ENCODE measurements at regions not wholly inside any gene's neighbourhood (a gene's known extent, or its start where the extent isn't known, plus 50 kb on each side); places are given as distances from the start of the nearest gene placed in this dataset.

- CTCF ChIA-PET: no interaction called here
- H3K4me1 Mint-ChIP-seq (ENCODE audit: low read depth): no peaks in the 10 kb centered on the region
- DNase-seq: no peak
- no peak overlapping the region for H3K4me3 Mint-ChIP-seq
- H3K9me3 Mint-ChIP-seq: no peaks in the 10 kb centered on the region
- no peaks in the 10 kb centered on the region for H3K27me3 Mint-ChIP-seq
- no peaks in the 10 kb centered on the region for H3K36me3 Mint-ChIP-seq
- intact Hi-C loops (cut with micrococcal nuclease): no loop called here
- POLR2A ChIA-PET: no interaction called here
- H3K27ac Mint-ChIP-seq: no peak overlapping the region
Observed at GRCh38 chr12:131369094-131369845, 341.6 kb upstream of the SFSWAP start.

DNA sequence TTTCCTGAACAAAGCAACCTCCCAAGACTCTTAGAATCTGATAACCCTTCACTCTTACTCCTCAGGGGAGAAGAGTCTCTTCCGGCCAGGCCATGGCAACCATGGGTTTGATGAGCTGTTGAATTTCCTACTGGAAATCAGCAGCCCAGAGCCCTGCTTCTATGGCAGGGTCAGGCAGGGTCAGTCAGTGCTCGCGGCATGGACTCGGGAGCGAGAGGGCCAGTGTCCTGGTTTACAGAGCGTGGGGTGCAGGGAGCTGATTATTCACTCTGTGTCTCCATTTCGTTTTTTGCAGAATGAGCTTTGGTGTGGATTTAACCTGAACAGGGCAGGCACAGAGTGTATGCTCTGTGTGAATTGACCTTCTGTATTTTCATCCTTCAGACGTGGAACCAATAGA is 340.6 kb upstream of the SFSWAP start:
- Mint-ChIP-seq H3K27ac (no peak overlapping the region), H3K4me1 (ENCODE audit: low read depth) (no peaks in the 10 kb centered on the region), H3K36me3 (no peaks in the 10 kb centered on the region), H3K9me3 (no peaks in the 10 kb centered on the region), H3K4me3 (no peak overlapping the region), H3K27me3 (no peaks in the 10 kb centered on the region)
- ChIA-PET CTCF (no interaction called here), POLR2A (no interaction called here)
- DNase-seq: no peak
- intact Hi-C loops (cut with micrococcal nuclease): no loop called here

DNA sequence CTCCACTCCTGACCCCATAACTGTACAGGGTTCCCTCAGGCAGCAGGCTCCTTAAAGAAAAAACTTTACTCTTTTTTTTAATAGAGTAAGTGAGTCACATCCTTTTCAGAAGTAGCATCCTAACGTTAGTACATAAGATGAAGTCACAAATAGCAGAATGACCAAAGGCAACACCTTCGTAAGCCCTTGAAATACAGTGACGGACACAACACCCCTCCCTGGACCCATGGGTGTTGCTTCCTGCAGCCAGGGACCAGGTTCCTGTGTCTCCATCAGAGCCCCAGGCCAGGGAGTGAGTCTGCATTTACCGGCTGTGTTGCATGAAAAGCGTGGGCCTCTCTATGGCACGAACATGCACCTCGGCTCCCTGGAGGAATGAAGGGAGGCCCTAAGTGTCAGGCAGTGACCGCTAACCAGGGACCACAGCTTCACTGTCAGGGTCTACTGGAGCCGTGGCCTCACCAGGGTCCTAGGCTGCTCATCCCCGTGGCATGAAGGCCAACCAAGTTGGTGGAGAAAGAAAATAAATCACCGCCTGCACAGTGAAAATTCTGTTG is 340.0 kb upstream of the SFSWAP start:
- Mint-ChIP-seq H3K4me1 (ENCODE audit: low read depth) (no peaks in the 10 kb centered on the region), H3K9me3 (no peaks in the 10 kb centered on the region), H3K4me3 (no peak overlapping the region), H3K36me3 (no peaks in the 10 kb centered on the region), H3K27me3 (no peaks in the 10 kb centered on the region), H3K27ac (no peak overlapping the region)
- CTCF ChIA-PET: no interaction called here
- DNase-seq: no peak
- intact Hi-C loops (cut with micrococcal nuclease): no loop called here
- POLR2A ChIA-PET: no interaction called here

- Mint-ChIP-seq H3K36me3 (no peaks in the 10 kb centered on the region), H3K27me3 (no peaks in the 10 kb centered on the region), H3K27ac (no peak overlapping the region), H3K9me3 (no peaks in the 10 kb centered on the region), H3K4me1 (ENCODE audit: low read depth) (no peaks in the 10 kb centered on the region), H3K4me3 (no peak overlapping the region)
- ChIA-PET CTCF (no interaction called here), POLR2A (no interaction called here)
- intact Hi-C loops (cut with micrococcal nuclease): no loop called here
- DNase-seq: no peak
Observed at GRCh38 chr12:131371401-131372170, 339.3 kb upstream of the SFSWAP start.

- Mint-ChIP-seq H3K27ac (no peak overlapping the region), H3K4me1 (ENCODE audit: low read depth) (no peaks in the 10 kb centered on the region), H3K36me3 (no peaks in the 10 kb centered on the region), H3K27me3 (no peaks in the 10 kb centered on the region), H3K4me3 (no peak overlapping the region), H3K9me3 (no peaks in the 10 kb centered on the region)
- CTCF ChIA-PET: no interaction called here
- no peak for DNase-seq
- intact Hi-C loops (cut with micrococcal nuclease): no loop called here
- POLR2A ChIA-PET: no interaction called here
Observed at GRCh38 chr12:131372171-131372475, 338.8 kb upstream of the SFSWAP start.

DNA sequence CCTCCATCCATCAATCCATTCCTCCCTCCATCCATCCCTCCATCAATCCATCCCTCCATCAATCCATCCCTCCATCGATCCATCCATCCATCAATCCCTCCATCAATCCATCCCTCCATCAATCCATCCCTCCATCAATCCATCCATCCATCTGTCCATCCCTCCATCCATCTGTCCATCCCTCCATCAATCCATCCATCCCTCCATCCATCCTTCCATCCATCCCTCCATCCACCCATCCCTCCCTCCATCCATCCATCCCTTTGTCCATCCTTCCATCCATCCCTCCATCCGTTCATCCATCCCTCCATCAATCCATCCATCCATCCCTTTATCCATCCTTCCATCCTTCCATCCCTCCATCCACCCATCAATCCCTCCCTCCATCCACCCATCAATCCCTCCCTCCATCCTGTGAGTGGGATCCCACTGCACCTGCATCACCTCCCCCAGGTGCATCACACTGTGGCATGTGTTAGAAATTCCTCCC is 338.1 kb upstream of the SFSWAP start:
- H3K4me1 Mint-ChIP-seq (ENCODE audit: low read depth): no peaks in the 10 kb centered on the region
- no peaks in the 10 kb centered on the region for H3K36me3 Mint-ChIP-seq
- H3K9me3 Mint-ChIP-seq: no peaks in the 10 kb centered on the region
- H3K4me3 Mint-ChIP-seq: no peak overlapping the region
- no peak for DNase-seq
- H3K27me3 Mint-ChIP-seq: no peaks in the 10 kb centered on the region
- ChIA-PET POLR2A (no interaction called here), CTCF (no interaction called here)
- H3K27ac Mint-ChIP-seq: no peak overlapping the region
- intact Hi-C loops (cut with micrococcal nuclease): no loop called here

GRCh38 chr12:131375261-131375971 is 335.5 kb upstream of the SFSWAP start:
- DNase-seq: no peak
- ChIA-PET POLR2A (no interaction called here), CTCF (no interaction called here)
- Mint-ChIP-seq H3K4me3 (no peak overlapping the region), H3K9me3 (no peaks in the 10 kb centered on the region), H3K27me3 (peaks cover 6% of the 10 kb centered on the region), H3K36me3 (no peaks in the 10 kb centered on the region), H3K4me1 (ENCODE audit: low read depth) (no peaks in the 10 kb centered on the region), H3K27ac (no peak overlapping the region)
- intact Hi-C loops (cut with micrococcal nuclease): no loop called here

DNA sequence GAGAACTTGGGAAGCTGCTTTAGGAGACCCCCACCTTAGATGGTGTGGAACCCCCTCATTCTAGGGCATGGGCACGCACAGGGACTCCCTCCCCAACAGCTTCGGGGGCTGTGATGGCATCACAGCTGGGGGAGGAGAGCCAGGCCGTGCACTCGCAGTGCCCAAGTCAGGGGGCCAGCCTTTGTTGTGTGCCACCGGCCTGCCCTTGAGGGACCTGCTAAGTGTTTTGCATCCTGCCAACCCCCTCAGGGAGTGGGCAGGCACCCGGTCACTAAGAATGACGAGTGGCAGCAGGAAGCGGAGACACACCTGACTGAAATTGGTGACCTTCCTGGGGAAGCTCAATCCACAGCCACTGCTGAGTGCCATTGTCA is 334.9 kb upstream of the SFSWAP start:
- POLR2A ChIA-PET: no interaction called here
- Mint-ChIP-seq H3K9me3 (no peaks in the 10 kb centered on the region), H3K4me3 (no peak overlapping the region), H3K4me1 (ENCODE audit: low read depth) (no peaks in the 10 kb centered on the region), H3K36me3 (no peaks in the 10 kb centered on the region), H3K27me3 (peaks cover 6% of the 10 kb centered on the region), H3K27ac (no peak overlapping the region)
- CTCF ChIA-PET: no interaction called here
- no peak for DNase-seq
- intact Hi-C loops (cut with micrococcal nuclease): no loop called here

DNA sequence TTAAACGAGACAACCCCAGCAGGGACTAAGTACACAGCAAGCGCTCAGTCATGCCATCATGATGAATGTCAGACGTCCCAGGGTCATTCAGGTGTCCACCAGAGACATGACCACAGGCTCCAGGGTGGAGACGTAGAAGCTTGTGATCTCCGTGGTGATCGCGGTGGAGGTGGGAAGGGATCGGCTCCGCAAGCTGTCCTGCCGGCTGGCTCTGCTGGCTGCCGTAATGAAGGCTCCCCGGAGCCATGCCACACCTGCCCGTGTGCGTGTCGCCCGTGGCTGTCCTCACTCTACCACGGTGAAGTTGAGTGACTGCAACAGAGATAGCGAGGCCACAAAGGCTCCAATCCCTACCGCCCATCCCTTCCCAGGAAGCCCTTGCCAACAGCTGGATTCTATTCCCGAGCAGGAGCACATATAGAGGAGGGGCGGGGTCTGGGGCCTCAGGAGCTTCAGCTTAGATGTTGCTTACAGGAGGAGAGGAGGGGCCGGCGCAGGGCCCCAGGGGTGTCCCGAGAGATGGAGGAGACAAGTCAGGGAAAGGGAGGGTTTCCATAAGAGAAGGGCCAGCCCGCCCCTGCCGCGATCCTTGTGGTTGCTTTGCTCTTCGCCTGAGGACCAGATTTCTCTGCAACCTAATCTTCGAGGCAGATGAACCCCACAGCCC is 332.6 kb upstream of the SFSWAP start:
- Mint-ChIP-seq H3K27me3 (peaks cover 6% of the 10 kb centered on the region), H3K9me3 (no peaks in the 10 kb centered on the region), H3K4me3 (no peak overlapping the region), H3K27ac (no peak overlapping the region), H3K4me1 (ENCODE audit: low read depth) (no peaks in the 10 kb centered on the region), H3K36me3 (no peaks in the 10 kb centered on the region)
- intact Hi-C loops (cut with micrococcal nuclease): no loop called here
- POLR2A ChIA-PET: no interaction called here
- DNase-seq: no peak
- CTCF ChIA-PET: no interaction called here

GRCh38 chr12:131378861-131379665 is 331.8 kb upstream of the SFSWAP start:
- Mint-ChIP-seq H3K9me3 (no peaks in the 10 kb centered on the region), H3K27me3 (peaks cover 8% of the 10 kb centered on the region), H3K36me3 (no peaks in the 10 kb centered on the region), H3K4me3 (no peak overlapping the region), H3K27ac (no peak overlapping the region), H3K4me1 (ENCODE audit: low read depth) (no peaks in the 10 kb centered on the region)
- no peak for DNase-seq
- ChIA-PET CTCF (no interaction called here), POLR2A (no interaction called here)
- intact Hi-C loops (cut with micrococcal nuclease): no loop called here

GRCh38 chr12:131379738-131380137 is 331.2 kb upstream of the SFSWAP start:
- ChIA-PET POLR2A (no interaction called here), CTCF (no interaction called here)
- DNase-seq: no peak
- no peak overlapping the region for H3K27ac Mint-ChIP-seq
- peaks cover 8% of the 10 kb centered on the region for H3K27me3 Mint-ChIP-seq
- no peaks in the 10 kb centered on the region for H3K36me3 Mint-ChIP-seq
- H3K9me3 Mint-ChIP-seq: no peaks in the 10 kb centered on the region
- no peaks in the 10 kb centered on the region for H3K4me1 Mint-ChIP-seq (ENCODE audit: low read depth)
- no peak overlapping the region for H3K4me3 Mint-ChIP-seq
- intact Hi-C loops (cut with micrococcal nuclease): no loop called here
